ENCODE measurements at regions not wholly inside any gene's neighbourhood (a gene's known extent, or its start where the extent isn't known, plus 50 kb on each side); places are given as distances from the start of the nearest gene placed in this dataset.

GRCh38 chr13:111904701-111905608, 162.0 kb upstream of the SOX1 start:
- Mint-ChIP-seq H3K4me3 (no peak overlapping the region), H3K27ac (no peak overlapping the region), H3K27me3 (no peaks in the 10 kb centered on the region), H3K4me1 (no peaks in the 10 kb centered on the region), H3K9me3 (ENCODE audit: insufficient read depth) (peaks cover 3% of the 10 kb centered on the region)
- intact Hi-C loops (cut with micrococcal nuclease), result no loop called here
- H4K20me1 ChIP-seq (ENCODE audit: control insufficient read depth, insufficient read depth, low read length, poor library complexity, severe bottlenecking), result no peaks in the 10 kb centered on the region
- H2AFZ ChIP-seq (ENCODE audit: insufficient read depth, low read depth, low read length, poor library complexity, severe bottlenecking), result no peak overlapping the region
- no peaks in the 10 kb centered on the region for H3K36me3 ChIP-seq (replicated peaks in 1 of 2; ENCODE audit: control extremely low read depth in 1 of 2, control insufficient read depth in 1 of 2, extremely low read depth in 1 of 2, insufficient read depth in 2 of 2, low read length in 1 of 2)
- 93% methylated on average over 27 of the region's 47 CpGs for WGBS (ENCODE audit: insufficient coverage)
- H3K27ac ChIP-seq (ENCODE audit: low read length in 2 of 2), result no peak overlapping the region
- CTCF ChIA-PET, result no interaction called here
- no peak overlapping the region for H3K9ac ChIP-seq (ENCODE audit: low read length)
- H3K27me3 ChIP-seq (replicated peaks in 1 of 4; ENCODE audit: control extremely low read depth in 1 of 4, control insufficient read depth in 3 of 4, insufficient read depth in 4 of 4, low read length in 3 of 4), result no peaks in the 10 kb centered on the region
- no peak for TF ChIP-seq CTCF (IDR thresholded peaks at IDR 0.05)
- TF ChIP-seq EZH2 (IDR thresholded peaks at IDR 0.05; ENCODE audit: borderline replicate concordance, insufficient read depth, low read depth, low read length, poor library complexity, severe bottlenecking), result no peak
- H3K9me3 ChIP-seq (ENCODE audit: control extremely low read depth in 1 of 3, control insufficient read depth in 2 of 3, insufficient read depth in 1 of 3, low read length in 2 of 3), result peaks cover 0 to 24% (median 0%) of the 10 kb centered on the region in 3 donors
- H3K4me2 ChIP-seq (replicated peaks; ENCODE audit: low read depth, low read length, poor library complexity, severe bottlenecking), result no peak overlapping the region
- no peaks in the 10 kb centered on the region for H3K4me1 ChIP-seq (ENCODE audit: control insufficient read depth in 2 of 2, insufficient read depth in 2 of 2, low read length in 2 of 2)
- ATAC-seq (ENCODE audit: low read depth), result no peak
- DNase-seq, result no peak
- POLR2A ChIA-PET, result no interaction called here
- H3K79me2 ChIP-seq (ENCODE audit: control insufficient read depth, insufficient read depth, low read length), result no peaks in the 10 kb centered on the region
- no peak overlapping the region for H3K4me3 ChIP-seq (ENCODE audit: control extremely low read depth in 1 of 5, extremely low read depth in 1 of 5, insufficient read depth in 1 of 5, low read depth in 2 of 5, low read length in 4 of 5)

- peaks cover 3% of the 10 kb centered on the region for H3K9me3 Mint-ChIP-seq (ENCODE audit: insufficient read depth)
- H3K27me3 Mint-ChIP-seq, result no peaks in the 10 kb centered on the region
- CTCF ChIA-PET, result no interaction called here
- no peaks in the 10 kb centered on the region for H3K4me1 Mint-ChIP-seq
- 95% methylated on average over 6 of the region's 8 CpGs for WGBS (ENCODE audit: insufficient coverage)
- TF ChIP-seq CTCF (IDR thresholded peaks at IDR 0.05) (no peak), EZH2 (IDR thresholded peaks at IDR 0.05; ENCODE audit: borderline replicate concordance, insufficient read depth, low read depth, low read length, poor library complexity, severe bottlenecking) (no peak)
- Histone ChIP-seq H3K27me3 (replicated peaks in 1 of 4; ENCODE audit: control extremely low read depth in 1 of 4, control insufficient read depth in 3 of 4, insufficient read depth in 4 of 4, low read length in 3 of 4) (no peaks in the 10 kb centered on the region), H3K79me2 (ENCODE audit: control insufficient read depth, insufficient read depth, low read length) (no peaks in the 10 kb centered on the region), H3K9me3 (ENCODE audit: control extremely low read depth in 1 of 3, control insufficient read depth in 2 of 3, insufficient read depth in 1 of 3, low read length in 2 of 3) (peaks cover 0 to 31% (median 0%) of the 10 kb centered on the region in 3 donors), H3K9ac (ENCODE audit: low read length) (no peak overlapping the region), H4K20me1 (ENCODE audit: control insufficient read depth, insufficient read depth, low read length, poor library complexity, severe bottlenecking) (no peaks in the 10 kb centered on the region), H3K4me2 (replicated peaks; ENCODE audit: low read depth, low read length, poor library complexity, severe bottlenecking) (no peak overlapping the region), H2AFZ (ENCODE audit: insufficient read depth, low read depth, low read length, poor library complexity, severe bottlenecking) (no peak overlapping the region), H3K4me3 (ENCODE audit: control extremely low read depth in 1 of 5, extremely low read depth in 1 of 5, insufficient read depth in 1 of 5, low read depth in 2 of 5, low read length in 4 of 5) (no peak overlapping the region), H3K36me3 (replicated peaks in 1 of 2; ENCODE audit: control extremely low read depth in 1 of 2, control insufficient read depth in 1 of 2, extremely low read depth in 1 of 2, insufficient read depth in 2 of 2, low read length in 1 of 2) (no peaks in the 10 kb centered on the region), H3K4me1 (ENCODE audit: control insufficient read depth in 2 of 2, insufficient read depth in 2 of 2, low read length in 2 of 2) (no peaks in the 10 kb centered on the region), H3K27ac (ENCODE audit: low read length in 2 of 2) (no peak overlapping the region)
- no peak overlapping the region for H3K27ac Mint-ChIP-seq
- intact Hi-C loops (cut with micrococcal nuclease), result no loop called here
- H3K4me3 Mint-ChIP-seq, result no peak overlapping the region
- POLR2A ChIA-PET, result no interaction called here
- DNase-seq (no peak), ATAC-seq (ENCODE audit: low read depth) (no peak)
Observed at GRCh38 chr13:111905609-111905945, 161.4 kb upstream of the SOX1 start.

Measured in B cell (primary cell).